Right lobe of liver (tissue), 6 donors: ENCODE measurements at regions not wholly inside any gene's neighbourhood (a gene's known extent, or its start where the extent isn't known, plus 50 kb on each side); places are given as distances from the start of the nearest gene placed in this dataset.
"Not testable (repeated sequence)": the region's sequence is repeated elsewhere in the genome, so short reads cannot be mapped to it uniquely, and the experiment has no call there.

Experiments used
- ATAC-seq, 4 donors: fragments of 200-7000 bp; cut with Tn5 transposase; one replicate each; pipeline ENCODE4 v1.9.1; 2020; ENCODE audit warnings: mild to moderate bottlenecking in 4 of 4, moderate library complexity in 4 of 4
- DNase-seq, 3 donors: peaks; one replicate each; pipeline ENCODE4 v3.0.0-alpha.2; 2020
- H3K27ac ChIP-seq, 3 donors: fragments of 200-600 bp; one replicate each; pipeline ENCODE4 v1.8.0; 2022
- H3K27me3 ChIP-seq, 2 donors: fragments of 200-600 bp; one replicate each; pipeline ENCODE4 v1.8.0; 2022
- H3K36me3 ChIP-seq, 4 donors: fragments of 200-600 bp; sonication (generic) in 1 of 4; one replicate each; pipeline versions ENCODE4 v1.5.1 to v1.8.0; 2017 to 2022; ENCODE audit warnings: control low read depth in 1 of 4
- H3K4me1 ChIP-seq, 4 donors: fragments of 200-600 bp; sonication (generic) in 1 of 4; one replicate each; pipeline versions ENCODE4 v1.5.1 to v1.8.0; 2017 to 2022; ENCODE audit warnings: control low read depth in 1 of 4
- H3K4me3 ChIP-seq, 3 donors: fragments of 200-600 bp; one replicate each; pipeline ENCODE4 v1.8.0; 2022
- H3K9me3 ChIP-seq, 4 donors: fragments of 200-600 bp; sonication (generic) in 1 of 4; one replicate each; pipeline versions ENCODE4 v1.5.1 to v1.8.0; 2017 to 2022; ENCODE audit warnings: control low read depth in 1 of 4
- CTCF ChIP-seq, 4 donors: fragments of 200-600 bp in 3 of 4; fragments of 450-650 bp in 1 of 4; IDR thresholded peaks; one replicate each; pipeline versions ENCODE4 v1.5.1 to v1.8.0; 2016 to 2022; ENCODE audit warnings: antibody characterized with exemption in 4 of 4, mild to moderate bottlenecking in 2 of 4
- POLR2A ChIP-seq: fragments of 450-650 bp; IDR thresholded peaks from one replicate; pipeline ENCODE4 v1.6.1; 2017; ENCODE audit warnings: antibody characterized with exemption, mild to moderate bottlenecking
- WGBS: methylation state at CpG from one replicate; pipeline ENCODE4 v1.1.6; 2018; ENCODE audit warnings: low coverage, low lambda C conversion rate; ENCODE audit not compliant: insufficient coverage; ENCODE audit errors: missing lambda C conversion rate; 5-methylcytosine and 5-hydroxymethylcytosine counted together
- intact Hi-C, 2 donors: fragments of 100-400 bp; cut with DNase I; formaldehyde crosslinking; loops; one replicate each; pipeline versions ENCODE4 v1.11.2 to v1.14.1; 2022
- donor health status: DM: no; HTN: yes; CAD: no.
- donor health status: DM: no; HTN: no; CAD: no.
- donor health status: DM: no; HTN: no; CAD: no.
- donor health status: DM: no; HTN: yes; CAD: no.
- donor health status: DM: no; HTN: yes; CAD: no.

- intact Hi-C loops, result no loop called here
- no peaks in the 10 kb centered on the region for H3K9me3 ChIP-seq
- no peaks in the 10 kb centered on the region for H3K27me3 ChIP-seq
- DNase-seq, result no peak
- H3K4me1 ChIP-seq, result no peaks in the 10 kb centered on the region
- no peaks in the 10 kb centered on the region for H3K36me3 ChIP-seq
- TF ChIP-seq CTCF (IDR thresholded peaks at IDR 0.05), result no peak
- TF ChIP-seq POLR2A, result no peak
- WGBS, result 90% methylated on average over 2 of the region's 2 CpGs
- no peak overlapping the region for H3K27ac ChIP-seq
- no peak for ATAC-seq
- no peak overlapping the region for H3K4me3 ChIP-seq
Measured at GRCh38 chr1:221251580-221251979, 372.3 kb downstream of the HLX start.

GRCh38 chr1:221254813-221255212 lies 375.6 kb downstream of the HLX start:
- no peaks in the 10 kb centered on the region for H3K36me3 ChIP-seq
- no peaks in the 10 kb centered on the region for H3K9me3 ChIP-seq
- H3K27me3 ChIP-seq, result no peaks in the 10 kb centered on the region
- H3K27ac ChIP-seq, result no peak overlapping the region
- H3K4me1 ChIP-seq, result no peaks in the 10 kb centered on the region
- intact Hi-C loops, result no loop called here
- no peak for ATAC-seq
- no peak overlapping the region for H3K4me3 ChIP-seq
- TF ChIP-seq CTCF (IDR thresholded peaks at IDR 0.05) (no peak), POLR2A (no peak)
- DNase-seq, result no peak

- no peak overlapping the region for H3K4me3 ChIP-seq
- no peak overlapping the region for H3K27ac ChIP-seq
- no peak for DNase-seq
- intact Hi-C loops, result no loop called here
- TF ChIP-seq CTCF (IDR thresholded peaks at IDR 0.05) (no peak), POLR2A (no peak)
- no peaks in the 10 kb centered on the region for H3K27me3 ChIP-seq
- 41% methylated on average over 3 of the region's 3 CpGs for WGBS
- H3K4me1 ChIP-seq, result no peaks in the 10 kb centered on the region
- no peaks in the 10 kb centered on the region for H3K9me3 ChIP-seq
- ATAC-seq, result no peak
- no peaks in the 10 kb centered on the region for H3K36me3 ChIP-seq
Measured at GRCh38 chr1:221256773-221257172, 377.5 kb downstream of the HLX start.

GRCh38 chr1:221257548-221257947 lies 378.3 kb downstream of the HLX start:
- H3K4me1 ChIP-seq, H3K27me3 ChIP-seq, intact Hi-C loops, DNase-seq, H3K36me3 ChIP-seq, H3K9me3 ChIP-seq, H3K27ac ChIP-seq, ATAC-seq, H3K4me3 ChIP-seq: not testable (repeated sequence)
- no CpG with 5 or more reads among the region's 1 CpG for WGBS

- not testable (repeated sequence) for H3K27ac ChIP-seq, H3K36me3 ChIP-seq, DNase-seq, H3K27me3 ChIP-seq, H3K9me3 ChIP-seq, H3K4me1 ChIP-seq, H3K4me3 ChIP-seq, ATAC-seq
- WGBS, result no CpG with 5 or more reads among the region's 7 CpGs
- intact Hi-C loops, result loop anchor here in 1 of 2 donors (10.0 kb wide), 1 partner anchor 172 kb away; no protein-coding TSS in a partner anchor
Measured at GRCh38 chr1:221262677-221263076, 383.4 kb downstream of the HLX start.
